Muscle of leg (tissue), 3 donors: ENCODE measurements at regions not wholly inside any gene's neighbourhood (a gene's known extent, or its start where the extent isn't known, plus 50 kb on each side); places are given as distances from the start of the nearest gene placed in this dataset.

ENCODE experiments used
- DNase-seq: peaks from one replicate; pipeline ENCODE4 v3.0.0; 2013
- H3K27ac ChIP-seq: one replicate; pipeline ENCODE4 v1.5.1; 2013; ENCODE audit warnings: mild to moderate bottlenecking, low read length, control low read depth
- H3K27me3 ChIP-seq: one replicate; pipeline ENCODE4 v1.6.1; 2013; ENCODE audit warnings: low read length; ENCODE audit not compliant: control insufficient read depth, insufficient read depth
- H3K36me3 ChIP-seq: one replicate; pipeline ENCODE4 v1.6.1; 2013; ENCODE audit warnings: low read length; ENCODE audit not compliant: control insufficient read depth, insufficient read depth
- H3K4me1 ChIP-seq: one replicate; pipeline ENCODE4 v1.6.1; 2013; ENCODE audit warnings: low read length; ENCODE audit not compliant: control insufficient read depth, insufficient read depth
- H3K4me3 ChIP-seq: one replicate; pipeline ENCODE4 v1.5.1; 2013; ENCODE audit warnings: low read length, control low read depth
- H3K9me3 ChIP-seq: replicated peaks from 2 replicates; pipeline ENCODE4 v1.6.1; 2013; ENCODE audit warnings: low read depth, low read length; ENCODE audit not compliant: control insufficient read depth
- WGBS: methylation state at CpG from one replicate; pipeline ENCODE4 v1.1.5; 2013; ENCODE audit warnings: missing lambda C conversion rate; ENCODE audit not compliant: insufficient coverage; 5-methylcytosine and 5-hydroxymethylcytosine counted together

- WGBS: no CpG with 5 or more reads among the region's 2 CpGs
These were observed 392.2 kb upstream of the KLF4 start for GRCh38 chr9:107881626-107882300.

GRCh38 chr9:107878462-107878861 is 388.9 kb upstream of the KLF4 start:
- Histone ChIP-seq H3K36me3 (no peaks in the 10 kb centered on the region), H3K4me1 (peaks cover 9% of the 10 kb centered on the region), H3K27me3 (no peaks in the 10 kb centered on the region), H3K4me3 (no peak overlapping the region), H3K9me3 (no peaks in the 10 kb centered on the region), H3K27ac (no peak overlapping the region)
- 80% methylated on average over 1 of the region's 2 CpGs for WGBS
- no peak for DNase-seq

More at GRCh38 chr9:107881626-107882300, 392.2 kb upstream of the KLF4 start:
- Histone ChIP-seq H3K4me1 (peaks cover 5% of the 10 kb centered on the region), H3K27me3 (no peaks in the 10 kb centered on the region), H3K4me3 (no peak overlapping the region), H3K36me3 (no peaks in the 10 kb centered on the region), H3K27ac (no peak overlapping the region), H3K9me3 (no peaks in the 10 kb centered on the region)
- no peak for DNase-seq

- whole genome bisulfite sequencing: 95% methylated on average over 4 of the region's 9 CpGs
- no peak overlapping the region for H3K27ac ChIP-seq
- peaks cover 5% of the 10 kb centered on the region for H3K4me1 ChIP-seq
- H3K4me3 ChIP-seq: no peak overlapping the region
- no peak for DNase-seq
- no peaks in the 10 kb centered on the region for H3K36me3 ChIP-seq
- H3K9me3 ChIP-seq: no peaks in the 10 kb centered on the region
- no peaks in the 10 kb centered on the region for H3K27me3 ChIP-seq
These were observed 386.0 kb upstream of the KLF4 start for GRCh38 chr9:107875571-107875980.

- peak; percentile 35 for DNase-seq
- no peak overlapping the region for H3K27ac ChIP-seq
- no peak overlapping the region for H3K4me3 ChIP-seq
- peaks cover 4% of the 10 kb centered on the region for H3K4me1 ChIP-seq
- H3K36me3 ChIP-seq: no peaks in the 10 kb centered on the region
- H3K9me3 ChIP-seq: no peaks in the 10 kb centered on the region
- WGBS: 67% methylated on average over 2 of the region's 14 CpGs
- H3K27me3 ChIP-seq: no peaks in the 10 kb centered on the region
These were observed 385.2 kb upstream of the KLF4 start for GRCh38 chr9:107874591-107875369.

GRCh38 chr9:107874137-107874536 is 384.6 kb upstream of the KLF4 start:
- no peaks in the 10 kb centered on the region for H3K27me3 ChIP-seq
- no peak overlapping the region for H3K27ac ChIP-seq
- H3K4me3 ChIP-seq: no peak overlapping the region
- no peaks in the 10 kb centered on the region for H3K36me3 ChIP-seq
- DNase-seq: no peak
- 100% methylated on average over 1 of the region's 3 CpGs for WGBS
- no peaks in the 10 kb centered on the region for H3K9me3 ChIP-seq
- peaks cover 4% of the 10 kb centered on the region for H3K4me1 ChIP-seq

GRCh38 chr9:107872457-107873192 is 383.1 kb upstream of the KLF4 start:
- no peak for DNase-seq
- Histone ChIP-seq H3K9me3 (no peaks in the 10 kb centered on the region), H3K4me1 (peaks cover 4% of the 10 kb centered on the region), H3K27ac (no peak overlapping the region), H3K36me3 (no peaks in the 10 kb centered on the region), H3K27me3 (peaks cover 2% of the 10 kb centered on the region), H3K4me3 (no peak overlapping the region)
- no CpG with 5 or more reads among the region's 3 CpGs for WGBS

- H3K9me3 ChIP-seq: no peaks in the 10 kb centered on the region
- H3K27ac ChIP-seq: no peak overlapping the region
- H3K36me3 ChIP-seq: no peaks in the 10 kb centered on the region
- no CpG with 5 or more reads among the region's 3 CpGs for WGBS
- H3K4me3 ChIP-seq: no peak overlapping the region
- peaks cover 4% of the 10 kb centered on the region for H3K4me1 ChIP-seq
- peak; percentile 35 for DNase-seq
- peaks cover 2% of the 10 kb centered on the region for H3K27me3 ChIP-seq
These were observed 381.5 kb upstream of the KLF4 start for GRCh38 chr9:107870927-107871680.

- Histone ChIP-seq H3K27ac (no peak overlapping the region), H3K4me3 (no peak overlapping the region), H3K4me1 (peaks cover 3% of the 10 kb centered on the region), H3K27me3 (peaks cover 2% of the 10 kb centered on the region), H3K9me3 (no peaks in the 10 kb centered on the region), H3K36me3 (no peaks in the 10 kb centered on the region)
- no peak for DNase-seq
- 72% methylated on average over 3 of the region's 6 CpGs for WGBS
These were observed 380.7 kb upstream of the KLF4 start for GRCh38 chr9:107870221-107870620.

GRCh38 chr9:107869111-107869510 is 379.5 kb upstream of the KLF4 start:
- no peaks in the 10 kb centered on the region for H3K9me3 ChIP-seq
- no peaks in the 10 kb centered on the region for H3K36me3 ChIP-seq
- DNase-seq: no peak
- H3K4me3 ChIP-seq: no peak overlapping the region
- peaks cover 2% of the 10 kb centered on the region for H3K27me3 ChIP-seq
- H3K27ac ChIP-seq: no peak overlapping the region
- H3K4me1 ChIP-seq: no peaks in the 10 kb centered on the region
- WGBS: 38% methylated on average over 3 of the region's 3 CpGs

- Histone ChIP-seq H3K9me3 (no peaks in the 10 kb centered on the region), H3K27ac (no peak overlapping the region), H3K36me3 (no peaks in the 10 kb centered on the region), H3K4me3 (no peak overlapping the region), H3K4me1 (no peaks in the 10 kb centered on the region), H3K27me3 (peaks cover 2% of the 10 kb centered on the region)
- DNase-seq: no peak
These were observed 378.6 kb upstream of the KLF4 start for GRCh38 chr9:107868186-107868585.
